Fibroblast of lung (primary cell): ENCODE measurements at regions not wholly inside any gene's neighbourhood (a gene's known extent, or its start where the extent isn't known, plus 50 kb on each side); places are given as distances from the start of the nearest gene placed in this dataset.

ENCODE experiments used
- CTCF ChIP-seq, 2 donors: IDR thresholded peaks in 1 of 2; conservative IDR thresholded peaks in 1 of 2; 1 replicate in 1 of 2; 2 replicates in 1 of 2; pipeline ENCODE4 v1.5.1; 2011 to 2012; ENCODE audit warnings: low read length in 2 of 2, control low read depth in 1 of 2, inconsistent platforms in 1 of 2, low read depth in 1 of 2, mild to moderate bottlenecking in 1 of 2
- EZH2 ChIP-seq: IDR thresholded peaks from 2 replicates; pipeline ENCODE4 v1.5.1; 2012; ENCODE audit warnings: low read length, control low read depth, mild to moderate bottlenecking; ENCODE audit errors: missing control alignments

- TF ChIP-seq CTCF (conservative IDR thresholded peaks at IDR 0.05 in 1 of 2, IDR thresholded peaks at IDR 0.05 in 1 of 2; ENCODE audit: low read depth in 1 of 2, low read length in 2 of 2): no peak
- no peak for TF ChIP-seq EZH2
Measured at GRCh38 chr7:121744877-121745276, 128.1 kb upstream of the PTPRZ1 start.
